ENCODE measurements at regions not wholly inside any gene's neighbourhood (a gene's known extent, or its start where the extent isn't known, plus 50 kb on each side); places are given as distances from the start of the nearest gene placed in this dataset.

GRCh38 chr2:15768142-15768541, 172.2 kb upstream of the MYCN start:
- TF ChIP-seq CTCF (IDR thresholded peaks at IDR 0.05) (no peak), POLR2A (IDR thresholded peaks at IDR 0.05) (no peak), EP300 (IDR thresholded peaks at IDR 0.05) (no peak)
